Breast epithelium (tissue), 3 donors: ENCODE measurements at regions not wholly inside any gene's neighbourhood (a gene's known extent, or its start where the extent isn't known, plus 50 kb on each side); places are given as distances from the start of the nearest gene placed in this dataset.

Experiments used
- POLR2A ChIP-seq: fragments of 450-650 bp; IDR thresholded peaks from one replicate; pipeline ENCODE4 v1.6.1; 2016; ENCODE audit warnings: antibody characterized with exemption, mild to moderate bottlenecking, moderate library complexity
- POLR2AphosphoS5 ChIP-seq, 3 donors: sonication (generic); formaldehyde crosslinking; IDR thresholded peaks; one replicate each; pipeline ENCODE4 v1.6.1; 2017; ENCODE audit warnings: antibody characterized with exemption in 3 of 3
- TF ChIP-seq, protein P1 (sequence below), 3 donors: fragments of 450-650 bp; IDR thresholded peaks; one replicate each; pipeline ENCODE4 v1.5.1; 2016 to 2017; ENCODE audit warnings: antibody characterized with exemption in 3 of 3, mild to moderate bottlenecking in 3 of 3, moderate library complexity in 3 of 3

DNA sequence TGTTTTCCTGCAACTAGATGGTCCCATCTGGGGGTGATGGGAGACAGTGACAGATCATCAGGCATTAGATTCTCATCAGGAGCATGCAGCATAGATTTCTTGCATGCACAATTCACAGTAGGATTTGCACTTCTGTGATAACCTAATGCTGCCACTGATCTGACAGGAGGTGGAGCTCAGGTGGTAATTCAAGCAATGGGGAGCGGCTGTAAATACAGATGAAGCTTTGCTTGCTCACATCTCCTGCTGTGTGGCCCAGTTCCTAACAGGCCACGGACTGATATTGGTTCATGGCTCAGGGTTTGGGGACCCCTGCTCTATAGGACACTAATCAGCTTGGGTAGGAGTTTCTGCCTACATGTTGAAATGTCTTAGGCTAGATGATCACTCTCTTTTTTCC, 320.0 kb downstream of the PRDM2 start:
- TF ChIP-seq, protein P1, sequence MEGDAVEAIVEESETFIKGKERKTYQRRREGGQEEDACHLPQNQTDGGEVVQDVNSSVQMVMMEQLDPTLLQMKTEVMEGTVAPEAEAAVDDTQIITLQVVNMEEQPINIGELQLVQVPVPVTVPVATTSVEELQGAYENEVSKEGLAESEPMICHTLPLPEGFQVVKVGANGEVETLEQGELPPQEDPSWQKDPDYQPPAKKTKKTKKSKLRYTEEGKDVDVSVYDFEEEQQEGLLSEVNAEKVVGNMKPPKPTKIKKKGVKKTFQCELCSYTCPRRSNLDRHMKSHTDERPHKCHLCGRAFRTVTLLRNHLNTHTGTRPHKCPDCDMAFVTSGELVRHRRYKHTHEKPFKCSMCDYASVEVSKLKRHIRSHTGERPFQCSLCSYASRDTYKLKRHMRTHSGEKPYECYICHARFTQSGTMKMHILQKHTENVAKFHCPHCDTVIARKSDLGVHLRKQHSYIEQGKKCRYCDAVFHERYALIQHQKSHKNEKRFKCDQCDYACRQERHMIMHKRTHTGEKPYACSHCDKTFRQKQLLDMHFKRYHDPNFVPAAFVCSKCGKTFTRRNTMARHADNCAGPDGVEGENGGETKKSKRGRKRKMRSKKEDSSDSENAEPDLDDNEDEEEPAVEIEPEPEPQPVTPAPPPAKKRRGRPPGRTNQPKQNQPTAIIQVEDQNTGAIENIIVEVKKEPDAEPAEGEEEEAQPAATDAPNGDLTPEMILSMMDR (IDR thresholded peaks at IDR 0.05), result no peak
- TF ChIP-seq POLR2AphosphoS5 (IDR thresholded peaks at IDR 0.05), result no peak
- TF ChIP-seq POLR2A, result no peak
